Stimulated activated CD4-positive, alpha-beta T cell treated with anti-CD3 and anti-CD28 coated beads, Interleukin-1b, Interleukin-23, amount 100 ng/mL, for 48 hours (primary cell): ENCODE measurements at regions not wholly inside any gene's neighbourhood (a gene's known extent, or its start where the extent isn't known, plus 50 kb on each side); places are given as distances from the start of the nearest gene placed in this dataset.
"Not testable (repeated sequence)": the region's sequence is repeated elsewhere in the genome, so short reads cannot be mapped to it uniquely, and the experiment has no call there.

Experiments
- DNase-seq: peaks from one replicate; pipeline ENCODE4 v3.0.0-alpha.2; 2020

GRCh38 chr12:58069268-58069963, 128.0 kb downstream of the ATP23 start:
- DNase-seq, result no peak

GRCh38 chr12:58071994-58072393, 130.6 kb downstream of the ATP23 start:
- DNase-seq, result no peak

GRCh38 chr12:58074259-58074658, 132.9 kb downstream of the ATP23 start:
- DNase-seq, result no peak

GRCh38 chr12:58079806-58080205, 138.4 kb downstream of the ATP23 start:
- DNase-seq, result no peak

- DNase-seq, result no peak
Observed at GRCh38 chr12:58081488-58081887, 140.1 kb downstream of the ATP23 start.

GRCh38 chr12:58082996-58083395, 141.6 kb downstream of the ATP23 start:
- no peak for DNase-seq

- no peak for DNase-seq
Observed at GRCh38 chr12:58086006-58086405, 144.6 kb downstream of the ATP23 start.

DNA sequence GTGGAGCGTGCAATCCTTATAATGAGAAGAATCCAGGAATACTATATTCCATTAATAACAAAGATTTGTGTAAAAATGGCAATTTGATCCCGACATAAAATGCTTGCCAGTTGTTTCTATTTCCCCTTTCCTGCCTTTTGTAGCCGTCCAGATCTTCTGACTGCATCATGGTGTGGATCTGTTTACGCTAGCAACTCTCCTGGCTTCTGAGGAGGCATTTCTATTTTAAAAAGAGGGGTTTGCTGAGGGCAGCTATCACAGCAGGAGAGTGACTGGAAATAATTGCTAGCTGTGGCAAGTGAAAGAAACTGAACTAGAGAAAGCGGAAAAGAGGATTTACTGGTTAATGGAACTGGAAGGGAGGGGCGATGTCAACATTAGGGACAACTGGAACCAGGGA, 145.6 kb downstream of the ATP23 start:
- DNase-seq, result no peak

DNA sequence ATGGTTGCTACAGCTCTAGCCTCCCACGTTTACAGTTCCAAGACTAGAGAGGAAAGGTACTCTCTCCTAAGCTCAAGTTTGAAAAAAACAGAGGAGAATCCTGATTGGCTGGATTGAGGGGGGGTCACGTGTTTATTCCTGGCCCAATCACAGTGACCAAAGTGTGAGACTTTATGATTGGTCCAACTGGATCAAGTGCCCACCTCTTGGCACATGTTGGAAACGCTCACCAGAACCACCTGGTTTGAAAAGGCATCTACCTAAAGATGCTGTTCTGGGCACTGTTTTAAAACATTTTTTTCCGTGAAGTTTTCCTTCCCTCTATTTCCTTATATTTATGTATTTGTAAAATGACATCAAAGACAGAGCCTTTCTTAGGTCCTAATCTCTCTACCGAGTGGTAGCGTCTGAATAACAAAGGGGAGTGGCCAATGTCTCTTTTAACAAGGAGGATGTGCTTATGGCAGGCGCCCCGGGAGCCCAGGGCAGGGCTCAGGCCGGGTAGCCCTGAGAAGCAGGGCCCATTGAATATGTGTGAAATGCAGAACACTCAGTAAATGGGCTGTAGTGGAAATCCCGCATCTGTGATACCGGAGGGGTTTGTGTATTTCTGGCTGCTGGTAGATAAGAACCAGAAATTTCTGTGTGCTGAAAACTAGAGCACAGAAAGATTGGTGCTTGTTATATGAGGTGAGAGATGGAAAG, 146.2 kb downstream of the ATP23 start:
- DNase-seq, result no peak

DNA sequence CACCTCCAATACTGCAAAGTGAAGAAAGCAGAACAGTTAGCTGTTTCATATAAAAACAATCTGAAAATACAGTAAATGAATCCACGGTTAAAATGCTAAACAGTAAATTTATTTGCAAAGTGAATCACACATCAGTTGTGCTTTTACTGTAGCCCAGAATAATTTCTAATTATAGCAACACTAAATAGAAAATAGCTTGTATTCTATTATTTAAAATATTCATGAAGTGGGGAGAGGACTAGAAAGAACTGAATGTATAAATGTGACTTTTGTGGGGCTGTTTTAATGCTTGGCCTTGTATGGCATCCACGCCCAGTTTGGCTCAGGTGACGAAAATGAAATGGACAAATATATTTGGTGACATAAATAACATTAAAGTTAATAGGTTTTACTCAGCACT, 148.2 kb downstream of the ATP23 start:
- DNase-seq, result no peak

- DNase-seq, result no peak
Observed at GRCh38 chr12:58090685-58091084, 149.3 kb downstream of the ATP23 start.

- DNase-seq, result no peak
Observed at GRCh38 chr12:58095002-58095401, 153.6 kb downstream of the ATP23 start.

- no peak for DNase-seq
Observed at GRCh38 chr12:58097741-58098140, 156.4 kb downstream of the ATP23 start.

DNA sequence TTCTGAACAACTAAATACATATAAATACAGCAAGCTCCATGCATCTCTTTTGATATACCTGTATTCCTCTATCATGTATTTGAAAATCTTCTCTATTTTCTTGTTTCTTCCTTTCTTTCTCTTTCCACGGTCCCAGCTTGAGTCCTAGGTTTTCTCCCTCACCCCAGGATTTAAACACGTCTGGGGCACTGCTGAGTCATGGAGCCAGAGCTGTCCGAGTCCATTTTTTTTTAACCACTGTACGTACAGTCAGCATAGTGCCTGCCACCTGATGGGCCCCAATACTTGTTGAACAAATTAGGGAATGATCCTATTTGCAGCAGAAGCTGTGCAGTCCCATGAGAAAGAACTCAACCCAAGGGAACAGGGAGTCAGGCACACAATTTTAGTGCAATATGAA, 158.1 kb downstream of the ATP23 start:
- DNase-seq, result no peak

GRCh38 chr12:58104351-58104755, 163.0 kb downstream of the ATP23 start:
- no peak for DNase-seq

DNA sequence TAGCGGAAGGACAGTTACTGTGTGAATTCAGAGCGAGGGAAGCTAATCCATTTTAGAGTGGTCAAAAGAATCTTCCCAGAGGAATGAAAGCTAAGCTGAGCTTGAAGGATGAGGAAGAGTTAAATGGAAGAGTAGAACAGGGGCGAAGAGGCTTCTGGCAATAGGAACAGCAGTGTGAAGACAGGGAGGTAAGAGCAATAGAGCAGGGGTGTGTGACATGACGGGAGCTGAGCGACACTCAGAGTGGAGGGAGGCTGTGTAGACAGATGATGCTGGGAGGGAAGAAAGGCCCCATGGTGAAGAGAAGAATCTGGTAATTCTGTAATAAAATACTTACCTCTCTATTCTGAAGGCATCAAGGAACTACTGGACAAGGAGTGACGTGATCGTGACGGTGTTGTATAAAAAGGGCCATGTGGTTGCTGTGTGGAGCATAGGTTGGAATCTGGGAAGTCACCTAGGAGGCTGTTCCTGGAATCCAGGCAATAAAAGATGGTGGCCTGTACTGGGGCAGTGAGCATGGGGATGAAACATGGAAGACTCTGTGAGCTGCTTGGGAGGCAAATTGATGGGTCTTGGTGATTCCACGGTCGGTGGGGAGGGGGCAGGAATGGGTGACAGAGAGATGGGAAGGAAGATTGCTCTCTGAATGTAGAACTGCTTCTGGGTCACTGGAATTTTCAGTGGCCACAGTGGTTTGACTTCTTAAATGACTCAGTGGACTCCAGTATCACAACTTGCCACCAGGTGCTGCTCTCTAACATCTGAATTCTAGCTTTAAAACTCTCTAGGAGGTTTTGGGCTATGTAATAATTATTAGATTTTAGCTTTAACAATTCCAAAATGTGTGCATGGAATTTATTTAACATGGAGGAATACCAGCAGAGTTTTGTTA, 164.1 kb downstream of the ATP23 start:
- no peak for DNase-seq

GRCh38 chr12:58106195-58106594, 164.8 kb downstream of the ATP23 start:
- no peak for DNase-seq

DNA sequence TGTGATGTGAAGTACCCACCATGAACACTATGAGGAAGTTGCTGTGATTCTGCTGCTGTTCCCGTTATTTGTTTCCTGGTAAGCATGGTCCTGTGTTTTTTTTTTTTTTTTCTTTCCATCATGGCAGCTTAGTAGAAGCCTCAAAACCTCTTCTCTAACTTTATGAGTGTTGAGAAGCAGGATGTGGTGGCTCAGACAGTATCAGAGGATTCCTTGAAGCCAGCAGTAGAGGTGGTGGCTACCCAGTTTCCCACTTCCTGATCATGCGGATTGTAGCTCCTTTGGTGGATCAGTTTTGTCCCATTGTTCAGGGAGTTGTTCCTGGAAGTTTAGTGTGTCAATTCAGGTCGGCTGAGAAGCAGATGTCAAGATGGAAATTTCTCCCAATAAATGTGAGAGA, 175.8 kb downstream of the ATP23 start:
- no peak for DNase-seq

DNA sequence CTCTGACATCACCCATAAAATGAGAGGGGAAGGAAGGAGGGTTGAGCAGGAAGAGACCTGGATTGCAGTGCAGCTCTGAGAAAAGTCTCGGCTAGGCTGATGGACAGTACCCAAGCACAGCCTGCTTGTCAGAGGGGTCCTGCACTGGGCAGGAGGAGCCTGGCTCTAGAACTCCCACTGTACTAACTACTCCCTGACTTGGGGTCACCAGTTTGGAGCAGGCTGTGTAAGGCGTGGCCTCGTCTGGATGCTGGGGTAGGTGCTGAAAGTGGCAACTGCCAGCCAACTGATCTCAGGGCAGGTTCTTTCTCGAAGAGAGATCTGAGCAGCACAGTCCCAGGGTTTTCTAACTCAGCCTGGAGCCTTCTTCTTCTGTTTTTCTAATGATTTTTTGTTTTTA, 176.3 kb downstream of the ATP23 start:
- DNase-seq, result no peak

GRCh38 chr12:58125761-58126160, 184.4 kb downstream of the ATP23 start:
- not testable (repeated sequence) for DNase-seq

DNA sequence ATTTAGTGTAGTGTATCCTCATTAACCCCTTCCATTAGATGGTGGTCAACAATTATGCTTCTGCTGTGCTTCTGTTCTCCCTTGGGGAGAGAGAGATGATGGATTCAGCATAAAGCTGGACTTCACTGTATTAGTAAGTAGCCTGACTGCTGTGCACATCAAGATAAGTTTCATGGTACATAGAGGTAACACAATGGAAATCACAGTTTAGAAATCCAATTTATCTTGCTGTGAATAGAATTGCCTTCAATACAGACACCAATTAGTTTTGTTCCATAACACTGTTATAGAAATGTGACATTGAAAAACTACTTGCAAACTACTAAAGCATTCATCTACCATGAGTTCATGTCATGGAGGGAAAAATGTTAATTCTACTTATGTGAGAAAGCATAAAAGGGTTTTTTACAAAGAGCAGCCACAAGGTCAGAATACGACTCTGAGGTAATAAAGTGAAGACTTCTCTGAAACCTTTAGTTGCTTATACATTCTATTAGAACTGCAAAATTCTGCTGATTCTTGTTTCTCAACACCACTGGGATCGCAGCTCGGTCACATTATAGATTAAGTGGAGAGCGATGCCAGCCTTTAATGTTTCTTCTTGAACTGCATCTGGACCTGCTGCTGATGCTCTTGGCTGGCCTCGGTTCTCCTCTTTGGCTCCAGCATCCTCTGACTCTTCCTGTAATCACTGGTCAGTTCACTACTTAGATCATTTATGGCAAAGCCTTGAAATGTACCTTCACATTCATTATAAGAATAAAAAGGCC, 190.8 kb downstream of the ATP23 start:
- DNase-seq, result no peak

DNA sequence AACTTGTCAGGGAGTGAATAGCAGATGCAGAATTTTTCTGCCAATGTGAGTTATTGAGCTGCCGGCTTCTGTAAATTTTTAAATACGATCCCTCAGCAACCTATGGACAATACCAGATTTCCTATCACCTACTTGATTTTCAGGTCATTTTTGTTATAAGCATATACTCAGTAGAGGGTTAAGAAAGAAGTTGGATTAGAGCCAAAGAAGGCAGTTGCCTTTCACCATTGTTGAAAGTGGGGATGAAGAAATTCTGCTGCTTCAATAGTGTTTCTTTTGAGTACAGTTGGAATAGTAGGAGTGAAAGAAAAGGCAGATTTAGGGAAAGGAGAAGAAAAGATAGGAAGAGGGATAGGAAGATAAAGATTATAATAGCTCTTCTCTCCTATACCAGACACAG, 197.1 kb downstream of the ATP23 start:
- DNase-seq, result no peak

GRCh38 chr12:58139894-58140293, 198.5 kb downstream of the ATP23 start:
- no peak for DNase-seq
